ENCODE measurements at regions not wholly inside any gene's neighbourhood (a gene's known extent, or its start where the extent isn't known, plus 50 kb on each side); places are given as distances from the start of the nearest gene placed in this dataset.

DNA sequence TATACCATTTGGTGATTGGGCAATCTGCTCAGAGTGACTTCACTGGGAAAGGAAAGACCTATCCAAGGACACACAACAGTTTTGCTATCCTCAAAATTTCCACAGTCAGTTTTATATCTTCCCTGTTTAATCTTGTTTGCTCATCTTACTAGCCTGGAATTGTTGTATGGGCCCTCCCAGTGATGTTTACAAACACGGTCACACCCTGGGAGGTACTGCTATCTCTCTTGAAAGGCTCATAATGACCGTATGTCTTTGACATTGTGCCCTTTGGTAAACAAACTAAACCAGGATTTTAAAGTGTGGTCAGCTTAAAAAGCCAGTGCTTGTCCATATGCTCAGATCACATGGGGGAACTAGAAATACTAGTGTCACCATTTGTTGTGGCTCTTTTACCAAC is 277.0 kb downstream of the CDH2 start:
- Histone ChIP-seq H3K9me3 (ENCODE audit: control insufficient read depth, insufficient read depth, low read length) (no peaks in the 10 kb centered on the region), H3K4me1 (ENCODE audit: insufficient read depth, low read length) (no peaks in the 10 kb centered on the region), H3K9ac (ENCODE audit: low read depth, low read length) (no peak overlapping the region), H3K36me3 (ENCODE audit: insufficient read depth, low read length) (no peaks in the 10 kb centered on the region)

DNA sequence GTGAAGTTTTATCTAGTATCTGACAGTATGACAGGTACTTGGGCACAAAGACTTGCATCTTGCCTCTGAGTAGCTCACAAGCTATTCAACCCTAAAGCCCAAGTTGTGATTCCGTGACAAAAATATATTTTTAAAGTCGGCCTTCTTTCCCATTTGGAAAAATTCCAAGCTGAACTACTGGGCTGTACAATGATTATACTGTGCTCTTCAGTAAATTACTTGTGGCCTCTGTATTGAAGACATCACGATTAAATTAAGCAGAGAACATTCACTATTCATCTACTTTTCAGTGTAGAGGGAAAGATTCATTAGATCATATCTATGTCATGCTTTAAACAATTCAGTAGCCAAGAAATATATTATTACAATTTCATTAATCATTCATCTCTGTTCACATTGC is 282.2 kb downstream of the CDH2 start:
- Histone ChIP-seq H3K9ac (ENCODE audit: low read depth, low read length) (no peak overlapping the region), H3K9me3 (ENCODE audit: control insufficient read depth, insufficient read depth, low read length) (no peaks in the 10 kb centered on the region), H3K4me1 (ENCODE audit: insufficient read depth, low read length) (no peaks in the 10 kb centered on the region), H3K36me3 (ENCODE audit: insufficient read depth, low read length) (no peaks in the 10 kb centered on the region)

DNA sequence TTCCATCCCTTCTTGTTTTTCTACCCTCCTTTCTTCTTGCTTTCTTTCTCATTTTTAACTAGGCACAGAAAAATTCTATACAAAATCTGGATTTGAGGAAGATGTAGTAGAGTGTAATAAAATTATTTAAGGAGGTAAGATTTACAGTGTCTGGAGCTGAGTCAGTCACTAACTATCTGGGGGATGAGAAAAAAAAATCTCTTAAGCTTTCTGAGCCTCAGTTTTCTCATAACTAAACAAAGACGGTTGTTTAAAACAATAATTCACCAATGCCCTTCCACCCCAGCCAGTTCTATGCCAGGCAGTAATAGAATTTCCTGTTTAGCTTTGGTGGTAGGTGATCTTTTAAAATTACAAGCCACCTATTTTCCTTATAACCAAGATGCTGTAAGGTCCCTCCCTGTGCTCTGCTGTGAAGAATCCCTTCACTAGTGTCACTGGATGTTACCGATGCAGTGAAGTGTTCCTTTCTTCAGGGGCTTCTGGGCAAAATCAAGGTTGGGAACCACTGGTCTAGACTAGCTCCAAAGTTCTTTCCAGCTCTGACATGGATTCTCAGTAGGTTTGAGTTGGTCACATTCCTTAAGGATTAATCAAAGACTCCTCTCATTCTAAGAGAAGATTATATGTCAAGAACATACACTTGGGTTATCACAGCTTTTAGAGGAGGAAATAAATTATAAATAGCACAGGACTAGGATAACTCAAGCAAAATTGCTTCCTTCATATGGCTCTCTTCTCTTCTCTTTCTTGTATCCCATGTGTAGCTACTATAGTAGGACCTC is 289.0 kb downstream of the CDH2 start:
- Histone ChIP-seq H3K9ac (ENCODE audit: low read depth, low read length) (no peak overlapping the region), H3K36me3 (ENCODE audit: insufficient read depth, low read length) (no peaks in the 10 kb centered on the region), H3K4me1 (ENCODE audit: insufficient read depth, low read length) (no peaks in the 10 kb centered on the region), H3K9me3 (ENCODE audit: control insufficient read depth, insufficient read depth, low read length) (no peaks in the 10 kb centered on the region)

- no peaks in the 10 kb centered on the region for H3K9me3 ChIP-seq (ENCODE audit: control insufficient read depth, insufficient read depth, low read length)
- no peaks in the 10 kb centered on the region for H3K4me1 ChIP-seq (ENCODE audit: insufficient read depth, low read length)
- no peaks in the 10 kb centered on the region for H3K36me3 ChIP-seq (ENCODE audit: insufficient read depth, low read length)
- no peak overlapping the region for H3K9ac ChIP-seq (ENCODE audit: low read depth, low read length)
These were observed 289.6 kb downstream of the CDH2 start for GRCh38 chr18:27887287-27887686.

DNA sequence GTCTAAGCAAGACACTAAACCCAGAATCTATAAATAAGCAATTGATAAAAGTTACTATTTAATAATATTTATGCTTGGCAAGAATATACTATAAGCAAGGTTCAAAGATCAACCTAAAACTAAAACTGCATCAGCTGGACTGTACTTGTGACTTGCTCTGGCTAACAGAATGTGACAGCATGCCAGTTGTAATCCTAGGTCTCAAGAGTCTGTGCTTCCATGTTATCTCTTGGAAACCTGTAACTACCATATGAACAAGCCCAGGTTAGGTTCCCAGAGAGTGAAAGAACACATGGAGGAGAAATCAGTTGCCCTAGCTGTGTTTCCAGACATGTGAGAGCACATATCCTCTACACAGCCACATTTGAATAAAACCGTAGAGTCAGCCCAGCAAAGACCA is 297.4 kb downstream of the CDH2 start:
- Histone ChIP-seq H3K4me1 (ENCODE audit: insufficient read depth, low read length) (no peaks in the 10 kb centered on the region), H3K36me3 (ENCODE audit: insufficient read depth, low read length) (no peaks in the 10 kb centered on the region; the same call in 1 of the 2 replicates), H3K9me3 (ENCODE audit: control insufficient read depth, insufficient read depth, low read length) (no peaks in the 10 kb centered on the region), H3K9ac (ENCODE audit: low read depth, low read length) (no peak overlapping the region)

DNA sequence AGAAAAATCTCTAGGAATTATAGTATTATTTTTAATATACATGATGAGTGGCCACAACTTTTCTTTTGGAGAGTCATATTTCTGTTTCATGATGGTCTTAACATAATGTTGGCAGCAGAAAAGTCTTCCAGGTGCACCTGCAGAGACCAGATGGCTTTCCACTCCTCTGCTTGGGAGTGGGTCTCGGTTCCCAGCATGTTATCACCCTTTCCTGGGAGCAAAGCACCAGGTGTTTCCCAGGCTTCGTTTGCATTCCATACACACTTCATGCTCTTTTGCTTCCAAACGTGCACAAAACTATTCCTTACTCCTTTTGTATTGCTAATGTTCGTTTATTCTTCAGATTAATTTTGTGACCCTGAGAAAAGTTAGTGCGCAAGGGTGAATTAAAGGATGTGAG is 305.2 kb downstream of the CDH2 start:
- no peaks in the 10 kb centered on the region for H3K36me3 ChIP-seq (ENCODE audit: insufficient read depth, low read length)
- H3K9me3 ChIP-seq (ENCODE audit: control insufficient read depth, insufficient read depth, low read length), result no peaks in the 10 kb centered on the region
- no peak overlapping the region for H3K9ac ChIP-seq (ENCODE audit: low read depth, low read length)
- H3K4me1 ChIP-seq (ENCODE audit: insufficient read depth, low read length), result no peaks in the 10 kb centered on the region

DNA sequence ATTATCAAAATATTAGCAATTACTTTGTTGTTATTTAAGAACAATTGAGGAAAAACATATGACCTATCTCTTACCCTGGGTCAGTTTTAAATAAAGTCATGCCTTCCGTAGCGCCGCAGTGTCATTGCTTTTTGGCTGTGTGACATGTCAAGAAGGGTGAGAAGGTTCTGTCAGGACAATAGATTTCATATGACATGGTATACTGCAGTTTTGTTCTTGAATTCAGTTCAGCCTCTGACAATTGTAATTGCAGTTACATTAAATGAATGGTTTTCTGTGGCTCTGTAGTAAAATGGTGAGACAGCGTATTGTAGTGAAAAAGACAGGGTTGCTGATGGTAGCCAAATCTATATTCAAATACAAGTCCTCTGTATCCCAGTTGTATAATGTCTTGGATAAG is 307.2 kb downstream of the CDH2 start:
- H3K9ac ChIP-seq (ENCODE audit: low read depth, low read length), result no peak overlapping the region
- H3K4me1 ChIP-seq (ENCODE audit: insufficient read depth, low read length), result no peaks in the 10 kb centered on the region
- no peaks in the 10 kb centered on the region for H3K9me3 ChIP-seq (ENCODE audit: control insufficient read depth, insufficient read depth, low read length)
- no peaks in the 10 kb centered on the region for H3K36me3 ChIP-seq (ENCODE audit: insufficient read depth, low read length)

DNA sequence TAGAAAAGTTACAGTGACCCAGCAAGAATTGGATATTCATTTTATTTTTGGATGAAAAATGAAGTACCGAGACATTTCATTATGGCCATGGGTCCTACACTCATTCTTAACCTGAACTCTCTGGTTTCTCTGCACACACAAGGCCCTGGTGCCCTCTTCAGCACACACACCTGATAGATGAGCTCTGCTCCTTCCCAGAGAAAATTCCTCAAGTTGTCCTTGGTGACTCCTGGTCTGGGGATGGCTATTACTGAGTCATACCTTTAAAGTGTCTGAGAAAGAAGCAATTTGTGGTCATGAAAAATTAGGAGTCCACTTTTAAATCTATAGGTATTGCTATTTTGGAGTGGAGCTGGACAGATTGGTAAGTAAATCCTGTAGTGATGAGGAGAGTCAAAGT is 311.5 kb downstream of the CDH2 start:
- Histone ChIP-seq H3K9ac (ENCODE audit: low read depth, low read length) (no peak overlapping the region), H3K36me3 (ENCODE audit: insufficient read depth, low read length) (no peaks in the 10 kb centered on the region), H3K4me1 (ENCODE audit: insufficient read depth, low read length) (peaks cover 5% of the 10 kb centered on the region; the same call in 1 of the 2 replicates), H3K9me3 (ENCODE audit: control insufficient read depth, insufficient read depth, low read length) (no peaks in the 10 kb centered on the region)

DNA sequence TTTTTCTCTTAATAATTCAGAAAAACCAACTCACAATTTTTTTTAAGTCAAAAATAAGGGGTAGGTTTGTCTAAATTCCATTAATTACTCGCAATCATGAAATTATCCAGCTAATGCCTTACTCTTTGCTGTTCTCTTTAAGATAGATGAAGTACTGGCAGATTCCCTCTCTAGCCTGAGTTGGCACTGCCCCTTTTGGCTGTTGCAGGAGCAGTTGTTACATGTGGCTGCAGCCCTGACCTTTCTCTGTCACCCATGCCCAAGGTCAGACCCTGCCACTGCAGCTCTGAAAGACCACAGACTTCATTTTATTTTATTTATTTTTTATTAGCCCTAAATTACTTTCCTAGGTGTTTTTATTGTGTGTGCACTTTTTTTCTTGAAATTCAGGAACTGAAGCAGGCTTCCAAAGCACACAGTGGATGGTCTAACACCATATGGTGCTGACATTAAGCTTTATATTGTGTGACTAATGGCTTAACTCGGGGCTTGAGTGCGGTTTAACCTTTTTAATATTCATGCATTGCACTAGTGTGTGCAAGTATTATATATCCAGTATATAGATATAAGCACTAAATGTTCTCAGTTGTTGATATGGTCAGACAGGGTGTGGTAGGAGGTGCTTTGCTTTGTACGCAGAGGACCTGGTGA is 313.0 kb downstream of the CDH2 start:
- no peak overlapping the region for H3K9ac ChIP-seq (ENCODE audit: low read depth, low read length)
- no peaks in the 10 kb centered on the region for H3K36me3 ChIP-seq (ENCODE audit: insufficient read depth, low read length)
- no peaks in the 10 kb centered on the region for H3K9me3 ChIP-seq (ENCODE audit: control insufficient read depth, insufficient read depth, low read length)
- H3K4me1 ChIP-seq (ENCODE audit: insufficient read depth, low read length), result peaks cover 5% of the 10 kb centered on the region; the same call in 1 of the 2 replicates

DNA sequence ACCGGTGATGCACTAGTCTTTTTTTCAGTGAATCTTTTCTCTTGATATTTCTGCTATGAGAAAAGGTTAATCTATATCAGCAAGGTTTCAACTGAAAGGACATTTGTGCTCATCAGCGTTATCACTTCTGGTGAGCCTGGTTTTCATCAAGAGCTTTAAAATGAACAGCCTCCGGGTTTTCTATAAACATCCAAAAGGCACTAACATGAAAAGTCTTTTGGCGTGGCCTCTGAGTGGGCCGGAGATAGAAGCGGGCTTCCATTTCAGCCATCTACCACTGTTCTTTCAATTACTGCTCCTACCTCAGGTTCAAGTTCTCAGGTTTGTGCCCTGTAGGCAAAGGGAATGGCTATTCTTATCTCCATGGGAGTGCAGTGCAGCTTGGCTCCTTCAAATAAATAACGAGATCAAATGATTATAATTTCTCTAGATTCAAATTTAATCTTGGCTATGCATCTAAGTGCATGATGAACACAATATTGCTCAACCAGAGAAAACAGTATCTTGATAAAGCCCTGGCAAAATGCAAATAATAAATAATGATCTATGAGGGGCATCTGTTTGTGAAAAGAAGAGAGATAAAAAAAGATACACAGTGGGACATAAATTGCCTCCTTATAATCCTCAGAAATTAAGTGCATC is 314.8 kb downstream of the CDH2 start:
- Histone ChIP-seq H3K36me3 (ENCODE audit: insufficient read depth, low read length) (no peaks in the 10 kb centered on the region), H3K9me3 (ENCODE audit: control insufficient read depth, insufficient read depth, low read length) (no peaks in the 10 kb centered on the region), H3K9ac (ENCODE audit: low read depth, low read length) (no peak overlapping the region), H3K4me1 (ENCODE audit: insufficient read depth, low read length) (peaks cover 5% of the 10 kb centered on the region; the same call in 1 of the 2 replicates)

GRCh38 chr18:27861539-27861938 is 315.4 kb downstream of the CDH2 start:
- Histone ChIP-seq H3K4me1 (ENCODE audit: insufficient read depth, low read length) (peaks cover 5% of the 10 kb centered on the region; the same call in 1 of the 2 replicates), H3K9ac (ENCODE audit: low read depth, low read length) (no peak overlapping the region), H3K36me3 (ENCODE audit: insufficient read depth, low read length) (no peaks in the 10 kb centered on the region), H3K9me3 (ENCODE audit: control insufficient read depth, insufficient read depth, low read length) (no peaks in the 10 kb centered on the region)

- Histone ChIP-seq H3K9ac (ENCODE audit: low read depth, low read length) (no peak overlapping the region; the same call in 1 of the 2 replicates), H3K4me1 (ENCODE audit: insufficient read depth, low read length) (peaks cover 5% of the 10 kb centered on the region; the same call in 1 of the 2 replicates), H3K9me3 (ENCODE audit: control insufficient read depth, insufficient read depth, low read length) (no peaks in the 10 kb centered on the region)
These were observed 316.2 kb downstream of the CDH2 start for GRCh38 chr18:27860701-27861107.

DNA sequence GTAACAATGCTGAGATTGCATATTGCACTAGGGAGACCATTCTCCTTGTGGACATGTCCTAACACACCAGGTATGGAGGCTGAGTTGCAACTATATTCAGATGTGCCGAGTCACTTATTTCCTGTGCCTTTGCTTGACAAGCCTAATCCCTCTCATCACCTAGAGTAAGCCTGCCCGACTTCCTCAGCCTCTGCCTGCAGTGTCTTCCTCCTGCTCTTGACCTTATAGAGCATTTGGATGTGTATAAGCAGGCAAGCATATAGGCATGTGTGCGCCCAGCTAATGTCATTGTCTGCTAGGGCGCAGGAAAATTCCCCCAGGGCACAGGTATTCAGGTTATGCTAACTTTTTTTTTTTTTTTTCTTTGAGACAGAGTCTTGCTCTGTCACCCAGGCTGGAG is 316.9 kb downstream of the CDH2 start:
- H3K36me3 ChIP-seq (ENCODE audit: insufficient read depth, low read length), result no peaks in the 10 kb centered on the region
- peaks cover 5% of the 10 kb centered on the region; the same call in 1 of the 2 replicates for H3K4me1 ChIP-seq (ENCODE audit: insufficient read depth, low read length)
- H3K9ac ChIP-seq (ENCODE audit: low read depth, low read length), result no peak overlapping the region
- H3K9me3 ChIP-seq (ENCODE audit: control insufficient read depth, insufficient read depth, low read length), result no peaks in the 10 kb centered on the region

More at GRCh38 chr18:27860701-27861107, 316.2 kb downstream of the CDH2 start:
- H3K36me3 ChIP-seq (ENCODE audit: insufficient read depth, low read length), result no peaks in the 10 kb centered on the region

- Histone ChIP-seq H3K9me3 (ENCODE audit: control insufficient read depth, insufficient read depth, low read length) (no peaks in the 10 kb centered on the region), H3K4me1 (ENCODE audit: insufficient read depth, low read length) (peaks cover 5% of the 10 kb centered on the region; the same call in 1 of the 2 replicates), H3K36me3 (ENCODE audit: insufficient read depth, low read length) (no peaks in the 10 kb centered on the region), H3K9ac (ENCODE audit: low read depth, low read length) (no peak overlapping the region)
These were observed 320.1 kb downstream of the CDH2 start for GRCh38 chr18:27856820-27857219.
